ENCODE measurements at regions not wholly inside any gene's neighbourhood (a gene's known extent, or its start where the extent isn't known, plus 50 kb on each side); places are given as distances from the start of the nearest gene placed in this dataset.
A peak's percentile ranks its signal among the peaks of the same experiment; 100 is the strongest.
"Not testable (repeated sequence)": the region's sequence is repeated elsewhere in the genome, so short reads cannot be mapped to it uniquely, and the experiment has no call there.

GRCh38 chr6:74044417-74045096 is 348.6 kb downstream of the CD109 start:
- peak; percentile 47 for DNase-seq (ENCODE audit: low spot score)

GRCh38 chr6:74041420-74041819 is 345.4 kb downstream of the CD109 start:
- DNase-seq (ENCODE audit: low spot score), result no peak

GRCh38 chr6:74018825-74019224 is 322.8 kb downstream of the CD109 start:
- no peak for DNase-seq (ENCODE audit: low spot score)

- no peak for DNase-seq (ENCODE audit: low spot score)
These were observed 319.4 kb downstream of the CD109 start for GRCh38 chr6:74015427-74015826.

GRCh38 chr6:74000666-74001490 is 304.9 kb downstream of the CD109 start:
- DNase-seq (ENCODE audit: low spot score), result peak; percentile 15

GRCh38 chr6:73990609-73991238 is 294.7 kb downstream of the CD109 start:
- not testable (repeated sequence) for DNase-seq (ENCODE audit: low spot score)

- DNase-seq (ENCODE audit: low spot score), result no peak
These were observed 293.4 kb downstream of the CD109 start for GRCh38 chr6:73989428-73989827.

- peak; percentile 71 for DNase-seq (ENCODE audit: low spot score)
These were observed 289.9 kb downstream of the CD109 start for GRCh38 chr6:73985891-73986290.

GRCh38 chr6:73984571-73985210 is 288.7 kb downstream of the CD109 start:
- no peak for DNase-seq (ENCODE audit: low spot score)

GRCh38 chr6:73983367-73983766 is 287.4 kb downstream of the CD109 start:
- DNase-seq (ENCODE audit: low spot score), result peak; percentile 62

GRCh38 chr6:73980096-73980495 is 284.1 kb downstream of the CD109 start:
- no peak for DNase-seq (ENCODE audit: low spot score)

GRCh38 chr6:73978330-73978729 is 282.3 kb downstream of the CD109 start:
- DNase-seq (ENCODE audit: low spot score), result no peak

- not testable (repeated sequence) for DNase-seq (ENCODE audit: low spot score)
These were observed 276.5 kb downstream of the CD109 start for GRCh38 chr6:73972518-73972917.

- DNase-seq (ENCODE audit: low spot score), result peak; percentile 60
These were observed 274.3 kb downstream of the CD109 start for GRCh38 chr6:73969971-73970970.

- DNase-seq (ENCODE audit: low spot score), result no peak
These were observed 272.3 kb downstream of the CD109 start for GRCh38 chr6:73968221-73968757.

GRCh38 chr6:73965539-73966029 is 269.6 kb downstream of the CD109 start:
- DNase-seq (ENCODE audit: low spot score), result no peak

- DNase-seq (ENCODE audit: low spot score), result no peak
These were observed 268.3 kb downstream of the CD109 start for GRCh38 chr6:73964241-73964854.

- DNase-seq (ENCODE audit: low spot score), result no peak
These were observed 266.9 kb downstream of the CD109 start for GRCh38 chr6:73962884-73963283.

- no peak for DNase-seq (ENCODE audit: low spot score)
These were observed 260.3 kb downstream of the CD109 start for GRCh38 chr6:73956305-73956704.

- DNase-seq (ENCODE audit: low spot score), result no peak
These were observed 259.8 kb downstream of the CD109 start for GRCh38 chr6:73955800-73956199.

Data from AG20443 (cell line).